T-helper 1 cell treated with Interleukin-12 subunit alpha and Interleukin-12 subunit beta and Interleukin-4 antibody, amounts not matched to agents 30 ng/mL and 1 ng/mL, for 36 hours (primary cell): ENCODE measurements at regions not wholly inside any gene's neighbourhood (a gene's known extent, or its start where the extent isn't known, plus 50 kb on each side); places are given as distances from the start of the nearest gene placed in this dataset.

Experiments used
- intact Hi-C: fragments of 100-400 bp; cut with micrococcal nuclease; formaldehyde crosslinking; loops from one replicate; pipeline ENCODE4 v1.15.1; 2024

DNA sequence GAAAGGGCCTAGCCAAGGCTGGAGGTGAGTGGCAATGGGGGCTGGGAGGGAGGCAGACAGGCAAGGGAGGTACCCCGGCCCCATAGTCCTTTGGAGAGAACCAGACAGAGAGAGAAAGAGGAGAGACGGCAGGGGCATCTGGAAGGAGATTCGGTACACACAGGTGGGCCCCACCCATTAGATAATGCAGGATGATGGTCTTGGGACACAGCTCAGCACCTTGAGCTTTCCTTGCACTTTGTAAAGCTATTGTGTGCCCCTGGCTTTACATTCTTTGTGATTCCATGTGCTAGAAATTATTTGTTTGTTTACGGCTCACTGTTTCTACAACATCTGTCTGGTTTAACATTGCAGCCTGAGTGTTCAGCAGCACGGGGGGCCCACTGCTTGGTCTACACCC is 83.1 kb downstream of the CTAGE1 start:
- intact Hi-C loops: no loop called here

DNA sequence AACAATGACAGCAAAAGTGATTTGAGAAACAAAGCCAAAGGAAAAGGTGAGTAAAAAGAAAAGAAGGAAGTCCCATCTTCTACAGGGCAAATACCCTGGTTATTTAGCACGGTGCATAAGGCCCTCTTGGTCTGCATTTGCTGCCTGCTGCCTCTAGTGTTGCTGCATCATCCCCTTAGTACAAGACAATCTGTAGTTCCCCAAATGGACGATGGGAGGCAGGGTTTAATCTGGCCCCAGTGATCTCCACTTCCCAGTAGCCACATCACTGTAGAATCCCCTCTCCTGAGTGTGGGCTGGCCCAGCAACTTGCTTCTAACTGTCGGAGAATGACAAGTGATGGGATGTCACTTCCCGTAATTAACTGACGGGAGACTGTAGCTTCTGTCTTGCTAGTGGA is 85.1 kb downstream of the CTAGE1 start:
- intact Hi-C loops: no loop called here

DNA sequence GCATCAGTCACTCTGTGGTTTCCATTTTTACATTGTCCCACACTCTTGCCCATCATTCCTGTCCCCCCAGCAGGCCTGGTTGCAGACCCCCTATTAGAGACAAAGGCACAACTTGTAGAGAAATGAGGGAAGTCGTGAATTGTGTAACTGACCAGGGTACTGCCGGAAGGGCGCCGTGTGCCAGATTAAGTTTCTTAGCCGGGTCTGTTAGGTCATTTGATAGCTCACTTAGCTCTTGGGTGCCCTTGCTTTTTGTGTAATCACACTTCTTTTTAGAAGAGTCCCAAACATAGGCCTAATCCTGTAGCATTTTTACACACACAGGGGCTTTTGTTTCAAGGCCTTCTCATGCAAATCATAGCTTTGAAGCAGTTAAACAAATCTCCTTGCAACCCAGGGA is 87.2 kb downstream of the CTAGE1 start:
- intact Hi-C loops: no loop called here

DNA sequence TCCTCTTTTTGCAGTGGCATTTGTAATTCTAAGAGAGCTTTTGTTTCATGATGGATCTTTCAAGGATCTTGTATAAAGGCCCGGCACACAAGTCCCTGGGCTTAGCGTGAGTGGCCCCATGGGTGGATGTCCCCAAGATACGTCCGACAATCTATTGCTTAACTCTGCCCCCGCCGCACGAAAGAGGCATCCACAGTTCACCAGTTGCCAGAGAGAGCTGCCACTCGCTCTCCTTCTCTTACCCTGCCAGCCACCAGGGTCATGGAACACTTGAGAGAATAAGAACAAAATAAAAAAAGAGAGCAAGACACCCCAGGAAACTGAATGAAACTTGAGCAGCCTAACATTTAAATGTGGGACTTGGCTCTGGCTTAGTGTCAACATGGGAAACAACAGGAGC is 92.3 kb downstream of the CTAGE1 start:
- intact Hi-C loops: no loop called here

DNA sequence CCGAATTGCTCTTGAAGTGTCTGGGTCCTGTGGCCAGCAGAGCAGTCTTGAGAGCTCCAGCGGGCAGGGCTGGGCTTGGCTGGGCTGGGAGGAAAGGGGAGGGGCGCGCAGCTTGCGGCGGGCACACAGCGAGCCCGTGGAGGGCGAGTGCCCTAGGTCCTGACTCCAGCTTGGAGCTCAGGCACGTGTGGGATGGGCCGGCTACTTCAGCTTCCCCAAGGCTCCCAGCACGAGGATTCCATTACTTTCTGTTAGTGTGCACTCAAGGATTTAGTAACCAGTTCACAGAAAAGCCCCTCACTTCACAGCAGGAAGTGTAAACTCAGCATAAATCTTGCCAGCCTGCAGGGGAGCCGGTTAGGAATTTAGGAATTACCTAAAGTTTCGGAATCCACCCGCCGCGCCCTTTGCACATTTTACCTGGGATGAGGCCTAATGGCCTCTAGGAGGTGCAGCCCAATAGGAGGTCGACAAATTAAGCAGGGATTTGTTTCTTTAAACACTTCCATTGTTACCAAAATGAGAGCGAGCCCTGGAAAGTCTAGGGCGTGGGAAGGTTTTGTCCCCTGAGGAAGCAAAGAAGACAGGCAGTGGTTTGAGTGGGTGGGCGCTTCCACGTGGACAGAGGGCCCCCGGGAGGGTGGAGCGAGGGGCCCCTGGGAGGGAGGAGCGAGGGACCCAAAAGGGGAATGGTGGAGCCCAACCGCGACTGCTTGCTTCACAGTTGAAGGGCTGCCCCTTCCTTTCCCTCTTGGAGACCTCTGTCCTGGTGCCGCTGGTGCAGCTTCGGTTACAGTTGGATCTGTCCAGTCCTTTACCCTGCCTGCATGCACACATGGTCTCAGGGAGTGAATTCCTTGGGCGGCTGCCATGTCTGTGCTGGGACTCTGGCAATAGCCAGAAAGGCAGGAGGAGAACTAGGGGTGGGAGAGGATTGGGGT is 93.3 kb downstream of the CTAGE1 start:
- intact Hi-C loops: no loop called here

DNA sequence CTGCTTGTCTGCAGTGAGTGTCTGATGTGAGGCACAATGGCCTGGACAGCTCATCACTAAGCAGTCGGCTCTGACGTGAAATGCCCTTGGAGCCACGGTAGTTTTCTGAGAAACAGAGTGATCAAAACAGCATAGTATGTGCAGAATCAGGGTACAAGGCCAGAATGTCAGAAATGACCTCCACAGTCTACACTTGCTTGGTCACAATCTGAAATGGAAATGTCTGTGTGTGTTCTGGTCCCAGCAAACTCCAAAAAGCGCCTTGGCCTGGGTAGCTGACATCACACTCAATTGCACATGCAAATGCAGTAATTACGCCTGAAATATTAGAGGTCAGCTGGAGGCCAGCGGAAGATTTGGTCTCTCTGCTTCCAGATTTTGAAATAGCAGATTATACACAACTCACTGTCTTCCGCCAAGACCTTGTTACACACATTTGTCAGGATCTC is 95.4 kb downstream of the CTAGE1 start:
- intact Hi-C loops: no loop called here

DNA sequence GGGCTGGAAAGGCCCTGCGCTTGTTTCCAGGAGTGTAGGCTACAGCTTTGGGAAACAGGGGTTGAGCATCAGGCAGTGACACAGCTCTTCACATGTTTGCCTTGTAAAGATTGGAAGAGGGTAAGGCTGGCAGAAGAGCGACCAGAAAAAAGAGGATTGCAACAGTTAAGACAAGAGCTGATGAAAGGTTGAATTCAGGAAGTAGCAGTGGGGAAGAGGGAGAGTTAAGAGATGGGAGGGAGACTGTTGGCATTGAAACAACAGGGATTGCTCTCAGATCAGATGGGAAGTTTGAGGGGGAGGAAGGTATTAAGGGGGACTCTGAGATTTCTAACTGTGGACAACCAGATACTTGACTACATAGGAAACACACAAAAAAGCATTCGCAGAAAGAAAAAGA is 96.9 kb downstream of the CTAGE1 start:
- intact Hi-C loops: no loop called here

DNA sequence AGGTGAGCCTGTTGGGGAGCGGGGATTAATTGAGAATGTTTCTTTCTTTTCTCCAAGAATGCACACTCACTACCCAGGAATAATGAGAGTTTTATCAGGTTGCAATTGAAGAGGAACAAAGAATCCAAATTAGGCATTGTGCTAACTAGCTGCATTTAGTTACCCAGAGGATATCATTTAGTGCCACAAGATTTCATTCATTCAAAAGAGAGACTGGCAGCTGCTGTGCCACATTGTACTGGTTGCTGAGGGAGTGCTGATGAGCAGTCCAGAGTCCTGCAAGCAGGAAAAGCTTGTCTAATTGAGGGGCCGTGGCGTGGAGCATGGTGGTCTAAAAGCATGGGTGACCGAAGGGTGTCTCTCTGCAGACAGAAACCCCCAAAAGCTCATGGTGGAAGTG is 97.6 kb downstream of the CTAGE1 start:
- intact Hi-C loops: no loop called here

DNA sequence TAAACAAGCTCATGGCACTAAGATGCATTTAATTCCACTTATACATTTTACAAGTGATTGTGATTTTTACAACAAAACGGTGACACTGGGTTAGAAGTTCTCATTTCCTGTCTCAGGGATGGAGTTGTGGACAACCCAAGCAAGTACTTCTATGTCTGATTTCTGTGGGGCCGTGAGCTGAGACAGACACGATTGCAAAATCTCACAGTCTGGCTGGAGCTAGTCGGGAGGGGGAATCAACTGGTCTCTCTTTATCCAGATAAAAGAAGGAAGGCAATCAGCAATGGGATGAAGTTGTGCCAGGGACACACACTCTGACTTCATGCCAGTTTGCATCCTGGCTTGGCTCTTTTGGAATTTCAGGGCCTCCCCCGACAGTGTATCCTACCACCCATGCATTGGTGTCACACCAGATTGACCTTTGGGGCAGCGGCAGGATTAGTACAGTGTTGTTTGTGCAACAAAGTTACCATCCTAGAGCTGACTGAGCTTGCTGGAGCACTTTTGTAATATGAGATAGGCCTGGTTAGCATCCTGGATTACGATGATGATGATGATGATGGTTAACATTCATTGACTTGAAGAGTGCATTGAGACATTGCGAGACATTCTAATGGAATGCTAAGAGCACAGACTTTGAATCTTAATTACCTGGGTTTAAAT is 98.8 kb downstream of the CTAGE1 start:
- intact Hi-C loops: no loop called here

DNA sequence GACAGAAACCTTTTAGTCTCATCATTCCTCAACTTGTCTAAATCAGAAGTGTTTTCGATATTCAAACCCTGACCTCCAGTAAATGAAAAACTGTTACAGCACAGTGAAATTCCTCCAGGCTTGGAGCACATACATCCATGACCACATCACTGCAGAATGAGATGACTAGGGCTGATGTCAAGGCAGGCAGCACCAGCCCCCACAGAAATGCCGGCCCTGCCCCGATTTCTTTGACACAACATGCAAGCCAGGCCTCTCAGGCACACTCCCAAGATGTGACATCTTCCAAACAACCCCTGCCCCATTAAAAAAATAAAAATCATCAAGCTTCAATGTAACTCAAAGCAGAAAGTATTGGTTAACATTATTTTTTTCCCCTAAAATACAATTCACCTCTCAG is 103.3 kb downstream of the CTAGE1 start:
- intact Hi-C loops: no loop called here

DNA sequence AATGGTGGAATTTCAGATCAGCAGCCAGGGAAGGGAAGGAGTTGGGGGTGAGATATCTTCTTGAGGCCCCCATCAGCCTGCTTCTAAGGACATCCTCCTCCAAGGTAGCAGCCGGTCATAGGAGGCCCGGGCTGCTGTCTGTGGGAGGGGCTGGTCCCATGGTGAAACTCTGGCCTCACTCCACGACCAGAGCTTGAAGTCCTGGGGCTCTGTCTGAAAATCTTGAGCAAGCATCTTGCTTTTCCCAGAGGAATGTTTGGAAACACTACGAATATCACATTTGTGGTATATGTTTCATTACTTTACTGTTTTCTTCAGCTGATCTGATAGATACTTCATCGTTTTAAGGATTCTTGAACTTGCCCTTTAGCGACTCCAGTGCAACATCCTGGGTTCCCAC is 103.7 kb downstream of the CTAGE1 start:
- intact Hi-C loops: no loop called here

DNA sequence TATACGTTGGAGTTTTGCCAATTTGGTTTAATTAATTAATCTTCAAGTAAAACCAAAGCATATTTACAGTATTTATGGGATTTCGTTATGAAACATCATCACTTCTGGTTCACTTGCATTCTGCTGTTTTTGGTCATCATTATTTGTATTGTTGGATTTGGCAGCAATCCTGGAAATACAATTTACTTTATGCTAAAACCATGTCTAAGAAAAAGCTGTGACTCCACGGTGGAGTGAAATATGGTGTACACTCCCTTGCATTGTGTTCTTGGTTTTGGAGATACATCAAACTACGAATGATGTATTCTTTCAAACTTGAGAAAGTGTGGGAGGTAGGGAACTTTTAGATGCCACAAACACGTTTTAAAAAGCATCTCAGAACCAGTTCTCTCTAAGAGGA is 106.4 kb downstream of the CTAGE1 start:
- intact Hi-C loops: no loop called here

DNA sequence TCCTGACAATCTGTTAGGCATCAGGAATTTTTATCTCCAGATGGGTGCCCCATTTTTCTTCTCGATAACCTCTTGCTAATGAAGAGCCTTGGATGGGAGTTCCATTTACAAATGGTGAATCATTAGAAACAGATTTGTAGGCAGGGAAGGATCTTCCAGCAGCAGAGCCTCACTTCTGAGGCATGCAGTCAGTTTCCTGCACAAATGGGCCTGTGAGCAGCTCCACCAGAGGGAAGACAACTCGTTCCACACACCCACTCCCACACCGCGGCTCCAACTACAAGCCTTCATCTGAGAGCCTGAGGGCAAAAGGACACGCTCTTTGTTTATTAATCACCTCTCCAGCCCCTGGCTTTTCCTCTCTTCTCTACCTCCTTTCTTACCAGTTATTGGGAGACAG is 108.5 kb downstream of the CTAGE1 start:
- intact Hi-C loops: no loop called here

DNA sequence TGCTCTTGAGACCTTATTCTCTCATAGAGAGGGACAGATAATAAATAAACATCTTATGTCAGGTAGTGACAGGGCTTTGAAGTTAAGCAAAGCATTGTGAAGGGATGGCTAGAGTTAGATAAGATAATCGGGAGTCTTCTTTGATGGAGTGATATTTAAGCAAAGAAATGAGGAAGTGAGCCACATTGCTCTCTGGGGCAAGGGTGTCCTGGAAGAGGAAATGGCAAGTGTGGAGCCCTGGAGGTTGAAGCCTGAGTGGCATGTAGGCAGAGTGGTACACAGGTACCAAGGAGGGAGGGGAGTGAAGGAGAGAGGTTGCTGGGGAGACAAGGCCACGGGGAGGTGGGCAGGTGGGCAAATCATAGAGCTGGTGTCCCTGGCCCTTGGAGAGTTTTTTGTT is 110.2 kb downstream of the CTAGE1 start:
- intact Hi-C loops: no loop called here

DNA sequence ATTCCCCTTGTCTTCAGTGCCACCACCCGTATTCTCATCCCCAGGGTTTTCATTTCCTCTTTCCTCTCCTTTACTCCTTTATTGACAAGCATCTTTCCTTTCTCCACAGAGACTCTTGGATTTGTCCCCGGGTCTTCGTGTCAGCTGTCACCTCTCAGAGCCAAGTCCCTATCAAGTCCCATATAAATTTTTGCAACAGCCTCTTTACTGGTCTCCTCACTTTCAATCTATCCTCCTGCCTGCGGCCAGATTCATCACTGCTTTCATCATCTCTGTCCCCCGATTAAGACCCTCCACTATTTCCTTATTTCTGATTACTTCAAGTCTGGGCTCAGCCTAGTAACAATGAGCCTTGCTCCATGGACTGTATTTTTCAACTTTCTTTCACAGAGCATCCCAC is 113.8 kb downstream of the CTAGE1 start:
- intact Hi-C loops: no loop called here

DNA sequence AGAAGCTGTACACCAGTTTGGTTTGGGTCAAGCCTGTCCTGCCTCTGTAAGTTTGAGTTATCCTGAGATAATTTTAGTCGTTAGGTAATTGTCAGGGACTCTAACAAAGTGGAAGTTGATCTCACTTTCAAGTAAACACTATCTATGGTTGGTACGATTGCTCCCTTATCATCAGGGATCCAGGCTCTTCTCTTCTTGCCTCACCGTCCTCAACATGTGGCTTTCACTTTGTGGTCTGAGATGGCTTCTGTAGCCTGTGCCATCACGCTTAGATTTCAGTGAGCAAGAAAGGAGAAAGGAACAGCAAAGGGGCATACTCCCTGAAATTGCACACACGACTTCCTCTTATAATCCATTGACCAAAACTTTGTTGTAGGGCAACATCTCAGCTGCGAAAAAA is 115.6 kb downstream of the CTAGE1 start:
- intact Hi-C loops: no loop called here

DNA sequence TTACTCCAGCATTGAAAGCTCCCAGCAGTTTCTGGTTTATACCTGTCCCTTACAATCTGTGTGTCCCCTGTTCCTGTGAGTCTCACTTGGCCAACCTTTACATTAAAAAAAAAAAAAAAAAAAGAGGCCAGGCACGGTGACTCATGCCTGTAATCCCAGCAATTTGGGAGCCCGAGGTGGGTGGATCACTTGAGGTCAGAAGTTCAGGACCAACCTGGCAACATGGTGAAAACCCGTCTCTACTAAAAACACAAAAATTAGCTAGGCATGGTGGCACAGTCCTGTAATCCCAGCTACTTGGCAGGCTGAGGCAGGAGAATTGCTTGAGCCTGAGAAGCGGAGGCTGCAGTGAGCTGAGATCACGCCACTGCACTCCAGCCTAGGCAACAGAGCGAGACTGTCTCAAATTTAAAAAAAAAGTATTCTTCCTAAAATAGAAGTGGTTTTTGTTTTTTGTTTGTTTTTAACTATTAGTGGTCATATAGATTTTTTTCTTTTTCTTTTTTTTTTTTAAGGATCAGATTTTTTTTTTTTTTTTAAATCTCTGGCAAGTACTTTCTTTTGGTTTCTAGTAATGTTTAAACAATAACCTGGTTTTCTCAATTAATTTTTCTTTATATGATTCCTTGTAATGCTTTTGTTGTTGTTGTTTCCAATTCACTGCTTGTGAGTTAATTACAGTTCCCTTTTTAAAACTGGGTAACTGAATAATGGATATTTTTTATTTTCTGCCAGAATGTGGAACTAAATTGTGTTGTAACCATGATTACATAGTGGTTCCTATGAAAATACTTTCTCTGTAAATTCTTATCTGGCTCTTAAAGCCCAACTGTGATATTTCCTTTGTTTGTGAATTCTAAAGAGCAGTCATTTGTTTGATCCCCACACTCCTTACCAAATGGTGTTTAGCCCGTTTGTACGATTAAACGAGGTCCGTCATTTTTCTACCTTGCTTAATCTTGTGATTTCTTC is 116.8 kb downstream of the CTAGE1 start:
- intact Hi-C loops: no loop called here

DNA sequence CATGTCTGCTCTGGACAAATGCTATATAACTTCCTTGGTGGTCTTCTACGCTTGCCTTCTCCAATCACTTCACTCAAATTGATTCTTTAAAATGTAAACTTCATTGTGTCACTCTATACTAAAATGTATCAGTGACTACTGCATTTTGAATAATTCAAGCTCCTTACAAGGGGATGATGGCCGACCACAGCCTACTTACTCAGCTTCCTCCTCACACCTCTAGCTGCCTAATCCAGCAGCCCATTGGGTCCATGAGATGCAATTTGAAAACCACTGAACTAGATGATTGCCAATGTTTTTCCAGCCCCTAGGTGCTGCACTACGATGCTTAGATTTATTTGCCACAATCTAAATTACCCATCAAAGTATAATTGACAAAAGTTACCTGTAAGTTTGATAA is 120.7 kb downstream of the CTAGE1 start:
- intact Hi-C loops: no loop called here

DNA sequence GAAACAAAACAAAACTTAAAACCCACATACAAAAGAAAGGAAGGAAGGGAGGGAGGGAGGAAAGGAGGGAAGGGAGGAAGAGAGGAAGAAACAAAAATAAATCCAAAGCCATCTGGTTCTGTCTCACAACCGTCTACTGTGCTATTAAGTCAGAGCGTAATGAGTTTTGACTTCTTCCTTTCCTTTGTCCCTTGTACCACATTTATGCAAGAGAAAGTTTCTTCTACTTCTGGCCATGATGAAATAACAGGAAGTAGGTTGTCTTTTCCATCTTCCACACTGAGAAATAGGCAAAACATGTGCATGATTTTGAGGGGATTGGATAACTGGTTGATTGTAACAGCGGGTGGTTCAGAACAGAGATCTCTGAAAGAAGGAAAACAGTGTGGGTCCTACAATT is 121.4 kb downstream of the CTAGE1 start:
- intact Hi-C loops: no loop called here

DNA sequence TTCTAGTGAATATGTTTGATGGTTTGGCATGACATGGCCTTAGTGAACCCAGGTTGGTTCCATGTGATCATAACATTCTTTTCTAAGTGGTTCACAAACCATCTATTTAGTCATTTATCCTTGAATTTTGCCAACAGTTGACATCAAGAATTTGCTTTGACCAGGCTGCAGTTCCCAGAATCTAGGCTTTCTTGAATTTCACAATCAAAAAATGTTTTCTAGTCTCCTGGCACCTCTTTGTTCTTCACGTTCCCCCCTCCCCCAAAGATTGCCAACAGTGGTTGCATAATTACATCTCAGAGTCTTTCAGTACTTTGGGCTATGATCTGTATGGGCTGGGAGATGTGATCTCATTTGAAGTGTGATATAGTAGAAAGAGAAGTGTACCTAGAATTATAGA is 124.0 kb downstream of the GATA6 start:
- intact Hi-C loops: no loop called here

DNA sequence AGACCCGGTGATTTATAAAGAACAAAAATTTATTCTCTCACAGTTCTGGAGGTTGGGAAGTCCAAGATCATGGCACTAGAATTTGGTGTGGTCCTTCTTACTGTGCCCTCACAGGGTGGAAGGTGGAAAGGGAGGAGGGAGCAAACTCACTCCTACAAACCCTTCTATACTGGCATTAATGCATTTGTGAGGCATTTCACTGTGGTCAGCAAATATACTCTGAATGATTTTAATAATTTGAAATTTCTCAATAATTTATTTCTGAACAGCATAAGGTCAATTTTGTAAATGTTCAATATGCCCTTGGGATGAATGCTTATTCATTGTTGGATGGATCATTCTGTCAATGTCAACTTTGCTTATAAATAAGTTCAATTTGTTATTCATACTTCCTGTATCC is 120.6 kb downstream of the GATA6 start:
- intact Hi-C loops: no loop called here

DNA sequence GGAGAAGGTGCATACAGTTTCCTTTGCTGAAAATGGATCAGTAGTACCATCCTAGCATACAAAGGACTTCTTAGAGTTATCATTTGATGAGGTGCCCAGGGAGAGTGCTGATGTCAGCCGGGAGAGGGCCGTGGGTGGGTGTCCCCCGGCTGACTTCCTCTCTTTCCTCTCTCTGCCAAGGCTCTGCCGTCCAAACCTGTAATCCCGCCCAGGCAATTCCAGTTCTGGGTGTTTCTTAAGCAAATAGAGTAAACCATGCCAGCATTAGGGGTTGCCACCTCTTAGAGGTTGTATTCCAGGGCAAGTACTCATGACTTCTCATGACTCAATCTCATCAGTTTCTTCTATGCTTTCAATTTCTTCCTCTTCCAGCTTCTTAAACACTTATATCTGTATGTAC is 117.2 kb downstream of the GATA6 start:
- intact Hi-C loops: no loop called here
